ENCODE measurements at regions not wholly inside any gene's neighbourhood (a gene's known extent, or its start where the extent isn't known, plus 50 kb on each side); places are given as distances from the start of the nearest gene placed in this dataset.
"Not testable (repeated sequence)": the region's sequence is repeated elsewhere in the genome, so short reads cannot be mapped to it uniquely, and the experiment has no call there.

- TF ChIP-seq POLR2AphosphoS5 (IDR thresholded peaks at IDR 0.05; ENCODE audit: insufficient read depth in 1 of 2, low read depth in 1 of 2); CTCF (IDR thresholded peaks at IDR 0.05); POLR2A (IDR thresholded peaks at IDR 0.05): not testable (repeated sequence)
Measured at GRCh38 chr2:87515875-87516274, 232.0 kb upstream of the PLGLB2 start.
